M059J (cell line): ENCODE measurements at regions not wholly inside any gene's neighbourhood (a gene's known extent, or its start where the extent isn't known, plus 50 kb on each side); places are given as distances from the start of the nearest gene placed in this dataset.

Source experiments
- DNase-seq: peaks from one replicate; pipeline ENCODE4 v3.0.0-alpha.2; 2012; ENCODE audit warnings: low read depth

- DNase-seq, result no peak
These were observed 103.8 kb upstream of the TOX3 start for GRCh38 chr16:52650789-52651188.

- no peak for DNase-seq
These were observed 103.4 kb upstream of the TOX3 start for GRCh38 chr16:52650318-52650717.

- no peak for DNase-seq
These were observed 102.9 kb upstream of the TOX3 start for GRCh38 chr16:52649870-52650269.

- DNase-seq, result no peak
These were observed 100.6 kb upstream of the TOX3 start for GRCh38 chr16:52647588-52647987.

GRCh38 chr16:52643006-52643405, 96.1 kb upstream of the TOX3 start:
- no peak for DNase-seq

- DNase-seq, result no peak
These were observed 87.6 kb upstream of the TOX3 start for GRCh38 chr16:52634528-52634927.

GRCh38 chr16:52634104-52634503, 87.2 kb upstream of the TOX3 start:
- DNase-seq, result no peak

- DNase-seq, result no peak
These were observed 86.3 kb upstream of the TOX3 start for GRCh38 chr16:52633230-52633629.

GRCh38 chr16:52631711-52632110, 84.8 kb upstream of the TOX3 start:
- no peak for DNase-seq

GRCh38 chr16:52630711-52631110, 83.8 kb upstream of the TOX3 start:
- DNase-seq, result no peak

- no peak for DNase-seq
These were observed 82.4 kb upstream of the TOX3 start for GRCh38 chr16:52629296-52629695.

- DNase-seq, result no peak
These were observed 77.9 kb upstream of the TOX3 start for GRCh38 chr16:52624891-52625290.

- DNase-seq, result no peak
These were observed 74.7 kb upstream of the TOX3 start for GRCh38 chr16:52621651-52622050.

GRCh38 chr16:52618753-52619497, 72.0 kb upstream of the TOX3 start:
- DNase-seq, result no peak

GRCh38 chr16:52617591-52617990, 70.6 kb upstream of the TOX3 start:
- no peak for DNase-seq

GRCh38 chr16:52613508-52613907, 66.6 kb upstream of the TOX3 start:
- no peak for DNase-seq

- DNase-seq, result no peak
These were observed 65.1 kb upstream of the TOX3 start for GRCh38 chr16:52611817-52612673.

- no peak for DNase-seq
These were observed 56.1 kb upstream of the TOX3 start for GRCh38 chr16:52603015-52603414.

- no peak for DNase-seq
These were observed 51.0 kb upstream of the TOX3 start for GRCh38 chr16:52597772-52598483.

- no peak for DNase-seq
These were observed 50.3 kb upstream of the TOX3 start for GRCh38 chr16:52597073-52597771.
